Transverse colon (tissue), 4 donors: ENCODE measurements at regions not wholly inside any gene's neighbourhood (a gene's known extent, or its start where the extent isn't known, plus 50 kb on each side); places are given as distances from the start of the nearest gene placed in this dataset.

Source experiments
- EP300 ChIP-seq: sonication (generic); formaldehyde crosslinking; IDR thresholded peaks from one replicate; pipeline ENCODE4 v1.6.1; 2017; ENCODE audit warnings: antibody characterized with exemption, low read depth
- POLR2AphosphoS5 ChIP-seq, 3 donors: sonication (generic); formaldehyde crosslinking; IDR thresholded peaks; one replicate each; pipeline ENCODE4 v1.6.1; 2016; ENCODE audit warnings: antibody characterized with exemption in 3 of 3
- TF ChIP-seq, protein P1 (sequence below), 5 experiments: fragments of 200-600 bp in 3 of 5; fragments of 450-650 bp in 2 of 5; sonication (generic) in 3 of 5; IDR thresholded peaks; 1 replicate in 2 of 5; 2 replicates in 3 of 5; pipeline ENCODE4 v1.5.1; 2016 to 2017; ENCODE audit warnings: antibody characterized with exemption in 5 of 5, inconsistent platforms in 3 of 5, mild to moderate bottlenecking in 2 of 5, moderate library complexity in 1 of 5

DNA sequence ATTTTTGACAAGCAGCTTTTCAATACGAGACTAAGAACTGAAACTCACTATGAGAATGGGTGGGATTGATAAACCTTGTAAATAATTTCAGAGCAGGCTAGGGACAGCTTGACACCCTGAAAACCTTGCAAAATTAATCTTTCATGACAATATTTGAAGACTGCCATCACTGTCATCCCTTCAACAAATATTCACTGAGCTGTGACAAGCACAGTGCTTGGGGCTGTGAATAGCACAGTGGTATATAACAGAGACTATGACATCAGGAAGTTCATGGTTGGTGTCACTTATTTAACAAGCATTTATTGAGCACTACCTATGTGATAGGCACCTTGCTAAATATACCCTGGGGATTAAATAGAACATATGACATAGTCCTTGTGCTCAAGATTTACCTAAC is 741.0 kb upstream of the RIOK2 start:
- TF ChIP-seq, protein P1, sequence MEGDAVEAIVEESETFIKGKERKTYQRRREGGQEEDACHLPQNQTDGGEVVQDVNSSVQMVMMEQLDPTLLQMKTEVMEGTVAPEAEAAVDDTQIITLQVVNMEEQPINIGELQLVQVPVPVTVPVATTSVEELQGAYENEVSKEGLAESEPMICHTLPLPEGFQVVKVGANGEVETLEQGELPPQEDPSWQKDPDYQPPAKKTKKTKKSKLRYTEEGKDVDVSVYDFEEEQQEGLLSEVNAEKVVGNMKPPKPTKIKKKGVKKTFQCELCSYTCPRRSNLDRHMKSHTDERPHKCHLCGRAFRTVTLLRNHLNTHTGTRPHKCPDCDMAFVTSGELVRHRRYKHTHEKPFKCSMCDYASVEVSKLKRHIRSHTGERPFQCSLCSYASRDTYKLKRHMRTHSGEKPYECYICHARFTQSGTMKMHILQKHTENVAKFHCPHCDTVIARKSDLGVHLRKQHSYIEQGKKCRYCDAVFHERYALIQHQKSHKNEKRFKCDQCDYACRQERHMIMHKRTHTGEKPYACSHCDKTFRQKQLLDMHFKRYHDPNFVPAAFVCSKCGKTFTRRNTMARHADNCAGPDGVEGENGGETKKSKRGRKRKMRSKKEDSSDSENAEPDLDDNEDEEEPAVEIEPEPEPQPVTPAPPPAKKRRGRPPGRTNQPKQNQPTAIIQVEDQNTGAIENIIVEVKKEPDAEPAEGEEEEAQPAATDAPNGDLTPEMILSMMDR (IDR thresholded peaks at IDR 0.05): no peak
- no peak for TF ChIP-seq POLR2AphosphoS5 (IDR thresholded peaks at IDR 0.05)
- no peak for TF ChIP-seq EP300
